H1 (cell line): ENCODE measurements at regions not wholly inside any gene's neighbourhood (a gene's known extent, or its start where the extent isn't known, plus 50 kb on each side); places are given as distances from the start of the nearest gene placed in this dataset.

Experiments
- CTCF ChIA-PET: fragments of 300-600 bp; sonication (Branson Sonifier 250); formaldehyde crosslinking; loops from one replicate; lab custom pipeline; 2021; ENCODE audit not compliant: partially characterized antibody; lab: Charles Lee
- POLR2A ChIA-PET: fragments of 300-600 bp; sonication (Branson Sonifier 250); formaldehyde crosslinking; loops from one replicate; lab custom pipeline; 2021; ENCODE audit warnings: inconsistent platforms; ENCODE audit not compliant: partially characterized antibody; lab: Charles Lee
- DNase-seq, 2 experiments: peaks; one replicate each; pipeline versions ENCODE4 v3.0.0 to v3.0.0-alpha.2; 2010 to 2022; ENCODE audit warnings: low spot score in 2 of 2, low read depth in 1 of 2, mixed read lengths in 1 of 2
- FAIRE-seq: peaks from 2 replicates; lab custom pipeline; 2011; peaks lifted over from hg19 to GRCh38; lab: Jason Lieb, UNC
- H2AFZ ChIP-seq: 2 replicates; pipeline ENCODE4 v1.8.1; 2012; ENCODE audit warnings: low read length, inconsistent platforms
- H2AK5ac ChIP-seq: 2 replicates; pipeline ENCODE4 v1.6.1; 2013; ENCODE audit warnings: low read depth, low read length
- H2BK120ac ChIP-seq: replicated peaks from 2 replicates; pipeline ENCODE3; 2013; ENCODE audit warnings: low read depth, low read length, inconsistent platforms
- H2BK12ac ChIP-seq: 2 replicates; pipeline ENCODE4 v1.6.1; 2013; ENCODE audit warnings: low read depth, low read length
- H2BK15ac ChIP-seq: 2 replicates; pipeline ENCODE4 v1.6.1; 2013; ENCODE audit warnings: low read length
- H2BK20ac ChIP-seq: 2 replicates; pipeline ENCODE4 v1.6.1; 2013; ENCODE audit warnings: low read length
- H2BK5ac ChIP-seq: 2 replicates; pipeline ENCODE4 v1.6.1; 2013; ENCODE audit warnings: low read depth, low read length
- H3K14ac ChIP-seq: 2 replicates; pipeline ENCODE4 v1.6.1; 2013; ENCODE audit warnings: inconsistent platforms; ENCODE audit not compliant: insufficient read length
- H3K18ac ChIP-seq: 2 replicates; pipeline ENCODE4 v1.6.1; 2013; ENCODE audit warnings: low read length; ENCODE audit errors: extremely low read depth
- H3K23ac ChIP-seq: 2 replicates; pipeline ENCODE4 v1.6.1; 2013; ENCODE audit warnings: inconsistent platforms; ENCODE audit not compliant: insufficient read length
- H3K23me2 ChIP-seq: 2 replicates; pipeline ENCODE4 v1.6.1; 2013; ENCODE audit warnings: low read depth, low read length
- H3K27ac ChIP-seq: 2 replicates; pipeline ENCODE4 v1.6.1; 2011; ENCODE audit warnings: low read depth, low read length, inconsistent platforms
- H3K27me3 ChIP-seq, 4 experiments: replicated peaks in 1 of 4; 1 replicate in 1 of 4; 2 replicates in 3 of 4; pipeline versions ENCODE4 v1.6.1 to v1.8.1; 2011 to 2013; ENCODE audit warnings: low read length in 3 of 4, mild to moderate bottlenecking in 3 of 4, inconsistent platforms in 2 of 4, mixed read lengths in 2 of 4, moderate library complexity in 1 of 4; ENCODE audit not compliant: control insufficient read depth in 3 of 4, insufficient read depth in 3 of 4; ENCODE audit errors: extremely low read depth in 1 of 4
- H3K36me3 ChIP-seq, 4 experiments: 2 replicates each; pipeline versions ENCODE4 v1.6.1 to v1.8.1; 2011 to 2013; ENCODE audit warnings: mild to moderate bottlenecking in 4 of 4, low read length in 3 of 4, moderate library complexity in 2 of 4, control low read depth in 1 of 4, inconsistent platforms in 1 of 4; ENCODE audit not compliant: insufficient read depth in 4 of 4, control insufficient read depth in 2 of 4
- H3K4ac ChIP-seq: replicated peaks from 2 replicates; pipeline ENCODE3; 2013; ENCODE audit warnings: low read length, low read depth, mixed read lengths, inconsistent platforms; ENCODE audit not compliant: insufficient read length
- H3K4me1 ChIP-seq, 4 experiments: replicated peaks in 1 of 4; 1 replicate in 1 of 4; 2 replicates in 3 of 4; pipeline versions ENCODE4 v1.6.1 to v1.8.1; 2011 to 2013; ENCODE audit warnings: low read length in 3 of 4, inconsistent platforms in 2 of 4, mixed read lengths in 1 of 4; ENCODE audit not compliant: insufficient read depth in 4 of 4, control insufficient read depth in 3 of 4
- H3K4me2 ChIP-seq, 2 experiments: 2 replicates each; pipeline versions ENCODE4 v1.6.1 to v1.8.1; 2011 to 2013; ENCODE audit warnings: low read depth in 2 of 2, low read length in 2 of 2, control low read depth in 1 of 2, inconsistent platforms in 1 of 2, mild to moderate bottlenecking in 1 of 2; ENCODE audit not compliant: insufficient read depth in 1 of 2
- H3K4me3 ChIP-seq, 4 experiments: fragments of 200-600, 300-600 bp in 1 of 4; sonication (generic), shearing (Covaris generic), sonication (Bioruptor Twin) in 1 of 4; 2 replicates each; pipeline versions ENCODE4 v1.5.1 to v1.8.1; 2011 to 2016; ENCODE audit warnings: low read length in 4 of 4, low read depth in 3 of 4, control low read depth in 2 of 4, inconsistent platforms in 2 of 4, mild to moderate bottlenecking in 2 of 4, mixed read lengths in 1 of 4, moderate library complexity in 1 of 4; ENCODE audit not compliant: insufficient read depth in 2 of 4; ENCODE audit errors: extremely low read depth in 1 of 4
- H3K56ac ChIP-seq: replicated peaks from 2 replicates; pipeline ENCODE3; 2013; ENCODE audit warnings: low read depth, mild to moderate bottlenecking, mixed read lengths, low read length, inconsistent platforms; ENCODE audit not compliant: insufficient read length
- H3K79me1 ChIP-seq: 2 replicates; pipeline ENCODE4 v1.6.1; 2013; ENCODE audit warnings: low read depth, low read length, control low read depth
- H3K79me2 ChIP-seq, 2 experiments: 2 replicates each; pipeline versions ENCODE4 v1.6.1 to v1.8.1; 2012 to 2013; ENCODE audit warnings: low read length in 2 of 2, mild to moderate bottlenecking in 2 of 2, inconsistent platforms in 1 of 2; ENCODE audit not compliant: insufficient read depth in 2 of 2, control insufficient read depth in 1 of 2
- H3K9ac ChIP-seq, 4 experiments: replicated peaks in 1 of 4; 1 replicate in 1 of 4; 2 replicates in 3 of 4; pipeline versions ENCODE4 v1.6.1 to v1.8.1; 2011 to 2013; ENCODE audit warnings: low read depth in 3 of 4, low read length in 3 of 4, control low read depth in 2 of 4, mild to moderate bottlenecking in 2 of 4, moderate library complexity in 2 of 4, inconsistent platforms in 1 of 4; ENCODE audit errors: extremely low read depth in 1 of 4
- H3K9me3 ChIP-seq, 2 experiments: 2 replicates each; pipeline versions ENCODE4 v1.6.1 to v1.8.1; 2012 to 2013; ENCODE audit warnings: mild to moderate bottlenecking in 2 of 2, moderate library complexity in 2 of 2, control low read depth in 1 of 2, inconsistent platforms in 1 of 2, low read depth in 1 of 2, low read length in 1 of 2, mixed read lengths in 1 of 2; ENCODE audit not compliant: insufficient read depth in 2 of 2
- H4K20me1 ChIP-seq, 2 experiments: replicated peaks in 1 of 2; 2 replicates each; pipeline versions ENCODE3 to v1.8.1; 2011 to 2013; ENCODE audit warnings: inconsistent platforms in 2 of 2, low read length in 2 of 2, mild to moderate bottlenecking in 1 of 2; ENCODE audit not compliant: insufficient read depth in 2 of 2, control insufficient read depth in 1 of 2
- H4K5ac ChIP-seq: 2 replicates; pipeline ENCODE4 v1.6.1; 2013; ENCODE audit warnings: low read length, low read depth, mixed read lengths, inconsistent platforms; ENCODE audit not compliant: insufficient read length
- H4K8ac ChIP-seq: 2 replicates; pipeline ENCODE4 v1.8.0; 2013; ENCODE audit warnings: mild to moderate bottlenecking, moderate library complexity, low read length, inconsistent platforms; ENCODE audit not compliant: insufficient read depth; ENCODE audit errors: extremely low read depth
- H4K91ac ChIP-seq: replicated peaks from 2 replicates; pipeline ENCODE3; 2013; ENCODE audit warnings: low read length, mixed read lengths, inconsistent platforms; ENCODE audit not compliant: insufficient read length
- ATF3 ChIP-seq: IDR thresholded peaks from 2 replicates; pipeline ENCODE4 v1.6.1; 2011; ENCODE audit warnings: low read depth, mild to moderate bottlenecking, low read length; ENCODE audit not compliant: insufficient read depth
- TBP ChIP-seq: IDR thresholded peaks from 2 replicates; pipeline ENCODE4 v1.6.1; 2011; ENCODE audit warnings: low read depth, low read length, improper control_type of control experiment
- WGBS, 2 experiments: shearing (Covaris generic) in 1 of 2; methylation state at CpG; one replicate each; pipeline versions ENCODE4 v1.1.6 to v1.1.7; 2013 to 2015; ENCODE audit warnings: low lambda C conversion rate in 2 of 2, mixed read lengths in 2 of 2, inconsistent platforms in 1 of 2, low coverage in 1 of 2, missing lambda C conversion rate in 1 of 2; ENCODE audit not compliant: insufficient replicate concordance in 2 of 2, insufficient coverage in 1 of 2, insufficient read length in 1 of 2; ENCODE audit errors: extremely low coverage in 1 of 2, missing lambda C conversion rate in 1 of 2; 5-methylcytosine and 5-hydroxymethylcytosine counted together

- Histone ChIP-seq H3K4ac (no peak overlapping the region), H2BK120ac (no peak overlapping the region), H4K5ac (no peak overlapping the region), H3K23ac (no peak overlapping the region), H3K27ac (no peak overlapping the region), H4K91ac (no peak overlapping the region), H3K36me3 (no peaks in the 10 kb centered on the region), H2BK12ac (no peak overlapping the region), H3K23me2 (no peaks in the 10 kb centered on the region), H3K9ac (no peak overlapping the region), H4K20me1 (no peaks in the 10 kb centered on the region), H3K27me3 (no peaks in the 10 kb centered on the region), H3K4me3 (no peak overlapping the region), H3K4me1 (no peaks in the 10 kb centered on the region; a peak in 1 of 7 replicates), H2AK5ac (no peak overlapping the region), H4K8ac (no peak overlapping the region), H2BK15ac (no peak overlapping the region), H3K79me2 (no peaks in the 10 kb centered on the region), H2BK20ac (no peak overlapping the region), H3K9me3 (no peaks in the 10 kb centered on the region), H3K4me2 (no peak overlapping the region), H3K79me1 (no peaks in the 10 kb centered on the region), H2BK5ac (no peak overlapping the region), H3K14ac (no peak overlapping the region), H3K18ac (no peak overlapping the region), H3K56ac (no peak overlapping the region), H2AFZ (no peak overlapping the region)
- POLR2A ChIA-PET: interaction anchor here (0.7 kb wide), 1 partner anchor 338 kb away, joined by 3 read pairs; no protein-coding TSS in a partner anchor
- CTCF ChIA-PET: interaction anchor here (1.2 kb wide), 1 partner anchor 12 kb away, joined by 3 read pairs; no protein-coding TSS in a partner anchor
- DNase-seq (no peak), FAIRE-seq (no peak)
- TF ChIP-seq TBP (no peak), ATF3 (no peak)
- whole genome bisulfite sequencing, 2 experiments: 100% methylated on average over 1 of the region's 1 CpG; no CpG with 5 or more reads in 1 of the 2 experiments
Measured at GRCh38 chr10:4202938-4203337, 417.9 kb upstream of the KLF6 start.
